ENCODE measurements at regions not wholly inside any gene's neighbourhood (a gene's known extent, or its start where the extent isn't known, plus 50 kb on each side); places are given as distances from the start of the nearest gene placed in this dataset.

DNA sequence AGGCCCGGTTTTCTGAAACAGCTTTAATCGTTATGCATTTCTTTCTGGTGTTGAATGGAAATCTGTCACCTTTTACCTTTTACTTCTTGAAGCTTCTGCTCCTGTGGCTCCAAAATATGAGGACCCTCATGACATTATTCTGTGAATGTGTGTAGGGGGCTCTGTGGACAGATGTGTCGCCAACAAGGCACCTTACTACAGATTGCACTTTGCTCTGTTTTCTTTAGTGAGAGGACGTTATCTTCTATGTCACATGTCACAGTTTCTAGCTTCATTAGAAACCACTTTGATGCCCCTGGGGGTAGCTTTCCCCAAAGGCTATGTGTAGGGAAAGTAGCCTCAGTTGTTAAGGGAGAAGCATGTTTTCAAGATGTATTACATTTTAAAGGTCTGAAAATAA lies 195.6 kb downstream of the ZNF621 start:
- Histone ChIP-seq H2AFZ (ENCODE audit: low read length) (no peak overlapping the region), H3K56ac (replicated peaks; ENCODE audit: insufficient read length, low read depth, low read length) (no peak overlapping the region), H2BK5ac (ENCODE audit: low read depth, low read length) (no peak overlapping the region), H3K79me2 (ENCODE audit: control insufficient read depth in 1 of 2, insufficient read depth in 2 of 2, low read length in 2 of 2) (no peaks in the 10 kb centered on the region), H3K23me2 (ENCODE audit: low read depth, low read length) (no peaks in the 10 kb centered on the region), H4K91ac (replicated peaks; ENCODE audit: insufficient read length, low read length) (no peak overlapping the region), H3K9me3 (ENCODE audit: insufficient read depth in 2 of 2, low read depth in 1 of 2, low read length in 1 of 2) (no peaks in the 10 kb centered on the region), H3K79me1 (ENCODE audit: low read depth, low read length) (no peaks in the 10 kb centered on the region), H3K18ac (ENCODE audit: extremely low read depth, low read length) (no peak overlapping the region), H3K27ac (ENCODE audit: low read depth, low read length) (no peak overlapping the region), H4K20me1 (replicated peaks in 1 of 2; ENCODE audit: control insufficient read depth in 1 of 2, insufficient read depth in 2 of 2, low read length in 2 of 2) (no peaks in the 10 kb centered on the region), H3K4me1 (replicated peaks in 1 of 4; ENCODE audit: control insufficient read depth in 3 of 4, insufficient read depth in 4 of 4, low read length in 3 of 4) (no peaks in the 10 kb centered on the region), H2AK5ac (ENCODE audit: low read depth, low read length) (no peak overlapping the region), H2BK120ac (replicated peaks; ENCODE audit: low read depth, low read length) (no peak overlapping the region), H3K27me3 (replicated peaks in 1 of 4; ENCODE audit: control insufficient read depth in 3 of 4, extremely low read depth in 1 of 4, insufficient read depth in 3 of 4, low read length in 3 of 4) (no peaks in the 10 kb centered on the region; a peak in 1 of 7 replicates), H3K36me3 (ENCODE audit: control insufficient read depth in 2 of 4, insufficient read depth in 4 of 4, low read length in 3 of 4) (no peaks in the 10 kb centered on the region), H3K4ac (replicated peaks; ENCODE audit: insufficient read length, low read depth, low read length) (no peak overlapping the region), H2BK15ac (ENCODE audit: low read length) (no peak overlapping the region), H3K23ac (ENCODE audit: insufficient read length) (no peak overlapping the region), H4K5ac (ENCODE audit: insufficient read length, low read depth, low read length) (no peak overlapping the region), H4K8ac (ENCODE audit: extremely low read depth, insufficient read depth, low read length) (no peak overlapping the region), H2BK20ac (ENCODE audit: low read length) (no peak overlapping the region), H3K9ac (replicated peaks in 1 of 4; ENCODE audit: extremely low read depth in 1 of 4, low read depth in 3 of 4, low read length in 3 of 4) (no peak overlapping the region), H3K4me3 (ENCODE audit: extremely low read depth in 1 of 4, insufficient read depth in 2 of 4, low read depth in 3 of 4, low read length in 4 of 4) (no peak overlapping the region), H2BK12ac (ENCODE audit: low read depth, low read length) (no peak overlapping the region), H3K4me2 (ENCODE audit: insufficient read depth in 1 of 2, low read depth in 2 of 2, low read length in 2 of 2) (no peak overlapping the region), H3K14ac (ENCODE audit: insufficient read length) (no peak overlapping the region)
- DNase-seq (ENCODE audit: low read depth in 1 of 2, low spot score in 2 of 2) = no peak
- POLR2A ChIA-PET (ENCODE audit: partially characterized antibody) = interaction anchor here (1.1 kb wide), 1 partner anchor 478 kb away, joined by 5 read pairs; the partner anchor contains the start of gene CTNNB1
- no peak for FAIRE-seq
- CTCF ChIA-PET (ENCODE audit: partially characterized antibody) = interaction anchor here (0.6 to 1.7 kb wide), 17 partner anchors 9 to 719 kb away, joined by 3 to 8 read pairs (median 3); no protein-coding TSS in a partner anchor
- WGBS, 2 experiments (ENCODE audit: extremely low coverage in 1 of 2, insufficient coverage in 1 of 2, insufficient read length in 1 of 2, insufficient replicate concordance in 2 of 2, low coverage in 1 of 2, low lambda C conversion rate in 2 of 2, missing lambda C conversion rate in 1 of 2) = 87% methylated on average over 4 of the region's 4 CpGs; no CpG with 5 or more reads in 1 of the 2 experiments
- TF ChIP-seq ZNF274 (IDR thresholded peaks at IDR 0.05; ENCODE audit: borderline replicate concordance, extremely low read depth, low read length) (no peak), ASH2L (IDR thresholded peaks at IDR 0.05; ENCODE audit: low read length) (no peak), RNF2 (IDR thresholded peaks at IDR 0.05; ENCODE audit: borderline replicate concordance, low read depth, low read length, missing control alignments, poor library complexity, severe bottlenecking) (no peak), CTBP2 (IDR thresholded peaks at IDR 0.05; ENCODE audit: borderline replicate concordance, insufficient read depth, insufficient read length, low read length) (no peak), SP4 (IDR thresholded peaks at IDR 0.05; ENCODE audit: low read length) (no peak), TCF12 (IDR thresholded peaks at IDR 0.05; ENCODE audit: low read depth, low read length) (no peak), CBX8 (IDR thresholded peaks at IDR 0.05; ENCODE audit: borderline replicate concordance, low read depth, low read length) (no peak)
- TF ChIP-seq, protein P1, sequence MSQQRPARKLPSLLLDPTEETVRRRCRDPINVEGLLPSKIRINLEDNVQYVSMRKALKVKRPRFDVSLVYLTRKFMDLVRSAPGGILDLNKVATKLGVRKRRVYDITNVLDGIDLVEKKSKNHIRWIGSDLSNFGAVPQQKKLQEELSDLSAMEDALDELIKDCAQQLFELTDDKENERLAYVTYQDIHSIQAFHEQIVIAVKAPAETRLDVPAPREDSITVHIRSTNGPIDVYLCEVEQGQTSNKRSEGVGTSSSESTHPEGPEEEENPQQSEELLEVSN (IDR thresholded peaks at IDR 0.05) = no peak
